ENCODE measurements at regions not wholly inside any gene's neighbourhood (a gene's known extent, or its start where the extent isn't known, plus 50 kb on each side); places are given as distances from the start of the nearest gene placed in this dataset.

- POLR2A ChIA-PET = no interaction called here
- DNase-seq (ENCODE audit: low read depth, low spot score) (no peak), ATAC-seq (no peak)
- no peak overlapping the region for H3K4me3 ChIP-seq (ENCODE audit: low read depth in 2 of 2, low read length in 2 of 2)
- no TSS peak for BruUV-seq (replicated peaks)
- H3K27ac ChIP-seq (ENCODE audit: low read length) = no peak overlapping the region
- no peaks in the 10 kb centered on the region for H3K27me3 ChIP-seq (ENCODE audit: control insufficient read depth, insufficient read depth, low read length)
- in situ Hi-C loops (cut with HindIII; ENCODE audit: low pct_unique_long_range_greater_than_20kb, low sequenced_read_pairs) = no loop called here
- TF ChIP-seq REST (IDR thresholded peaks at IDR 0.05; ENCODE audit: insufficient read depth in 1 of 2, low read depth in 2 of 2, low read length in 1 of 2) = no peak
- TF ChIP-seq, protein P1, sequence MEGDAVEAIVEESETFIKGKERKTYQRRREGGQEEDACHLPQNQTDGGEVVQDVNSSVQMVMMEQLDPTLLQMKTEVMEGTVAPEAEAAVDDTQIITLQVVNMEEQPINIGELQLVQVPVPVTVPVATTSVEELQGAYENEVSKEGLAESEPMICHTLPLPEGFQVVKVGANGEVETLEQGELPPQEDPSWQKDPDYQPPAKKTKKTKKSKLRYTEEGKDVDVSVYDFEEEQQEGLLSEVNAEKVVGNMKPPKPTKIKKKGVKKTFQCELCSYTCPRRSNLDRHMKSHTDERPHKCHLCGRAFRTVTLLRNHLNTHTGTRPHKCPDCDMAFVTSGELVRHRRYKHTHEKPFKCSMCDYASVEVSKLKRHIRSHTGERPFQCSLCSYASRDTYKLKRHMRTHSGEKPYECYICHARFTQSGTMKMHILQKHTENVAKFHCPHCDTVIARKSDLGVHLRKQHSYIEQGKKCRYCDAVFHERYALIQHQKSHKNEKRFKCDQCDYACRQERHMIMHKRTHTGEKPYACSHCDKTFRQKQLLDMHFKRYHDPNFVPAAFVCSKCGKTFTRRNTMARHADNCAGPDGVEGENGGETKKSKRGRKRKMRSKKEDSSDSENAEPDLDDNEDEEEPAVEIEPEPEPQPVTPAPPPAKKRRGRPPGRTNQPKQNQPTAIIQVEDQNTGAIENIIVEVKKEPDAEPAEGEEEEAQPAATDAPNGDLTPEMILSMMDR (IDR thresholded peaks at IDR 0.05) = no peak
- TF ChIP-seq SIN3A (IDR thresholded peaks at IDR 0.05; ENCODE audit: borderline replicate concordance, insufficient read depth, low read depth, low read length) = no peak
- TF ChIP-seq POLR2AphosphoS5 (IDR thresholded peaks at IDR 0.05; ENCODE audit: low read depth, low read length) = no peak
- no peak for TF ChIP-seq TCF7L2 (IDR thresholded peaks at IDR 0.05; ENCODE audit: low read depth, low read length)
- H3K36me3 ChIP-seq (ENCODE audit: control insufficient read depth, insufficient read depth, low read length) = no peaks in the 10 kb centered on the region
- CTCF ChIA-PET = no interaction called here
- no peaks in the 10 kb centered on the region for H3K4me1 ChIP-seq (ENCODE audit: control insufficient read depth, insufficient read depth, low read length)
- intact Hi-C loops (cut with micrococcal nuclease; ENCODE audit: unreplicated experiment) = no loop called here
- no peaks in the 10 kb centered on the region for H3K9me3 ChIP-seq (ENCODE audit: control insufficient read depth, insufficient read depth, low read depth, low read length)
These were observed 649.6 kb downstream of the NTRK3 start for GRCh38 chr15:87606971-87607370.

GRCh38 chr15:87604857-87605446 lies 651.6 kb downstream of the NTRK3 start:
- CTCF ChIA-PET = no interaction called here
- intact Hi-C loops (cut with micrococcal nuclease; ENCODE audit: unreplicated experiment) (no loop called here), in situ Hi-C loops (cut with HindIII; ENCODE audit: low pct_unique_long_range_greater_than_20kb, low sequenced_read_pairs) (no loop called here)
- H3K36me3 ChIP-seq (ENCODE audit: control insufficient read depth, insufficient read depth, low read length) = no peaks in the 10 kb centered on the region
- ATAC-seq = no peak
- POLR2A ChIA-PET = no interaction called here
- H3K27me3 ChIP-seq (ENCODE audit: control insufficient read depth, insufficient read depth, low read length) = no peaks in the 10 kb centered on the region
- DNase-seq (ENCODE audit: low read depth, low spot score) = no peak
- no TSS peak for BruUV-seq (replicated peaks)
- TF ChIP-seq, protein P1 (IDR thresholded peaks at IDR 0.05) = peak; percentile 44
- no peak for TF ChIP-seq SIN3A (IDR thresholded peaks at IDR 0.05; ENCODE audit: borderline replicate concordance, insufficient read depth, low read depth, low read length)
- H3K4me3 ChIP-seq (ENCODE audit: low read depth in 2 of 2, low read length in 2 of 2) = no peak overlapping the region
- H3K27ac ChIP-seq (ENCODE audit: low read length) = no peak overlapping the region
- no peaks in the 10 kb centered on the region for H3K9me3 ChIP-seq (ENCODE audit: control insufficient read depth, insufficient read depth, low read depth, low read length)
- H3K4me1 ChIP-seq (ENCODE audit: control insufficient read depth, insufficient read depth, low read length) = no peaks in the 10 kb centered on the region
